Upper lobe of left lung (tissue), 6 donors: ENCODE measurements at regions not wholly inside any gene's neighbourhood (a gene's known extent, or its start where the extent isn't known, plus 50 kb on each side); places are given as distances from the start of the nearest gene placed in this dataset.

Experiments used
- ATAC-seq, 2 donors: fragments of 200-7000 bp; cut with Tn5 transposase; one replicate each; pipeline ENCODE4 v1.9.1; 2022; ENCODE audit warnings: mild to moderate bottlenecking in 2 of 2, moderate library complexity in 2 of 2; ENCODE audit not compliant: low FRiP score in 2 of 2
- DNase-seq, 2 donors: peaks; one replicate each; pipeline ENCODE4 v3.0.0-alpha.2; 2019 to 2020
- H3K27ac ChIP-seq, 4 donors: fragments of 200-600 bp; sonication (generic); one replicate each; pipeline ENCODE4 v1.5.1; 2016 to 2019
- H3K27me3 ChIP-seq, 4 donors: fragments of 200-600 bp; sonication (generic); one replicate each; pipeline ENCODE4 v1.5.1; 2017 to 2019
- H3K36me3 ChIP-seq, 4 donors: fragments of 200-600 bp; sonication (generic); one replicate each; pipeline ENCODE4 v1.5.1; 2016 to 2019
- H3K4me1 ChIP-seq, 4 donors: fragments of 200-600 bp; sonication (generic); one replicate each; pipeline ENCODE4 v1.5.1; 2018 to 2019
- H3K4me3 ChIP-seq, 4 donors: fragments of 200-600 bp; sonication (generic); one replicate each; pipeline ENCODE4 v1.5.1; 2017 to 2019; ENCODE audit warnings: mild to moderate bottlenecking in 2 of 4, moderate library complexity in 1 of 4
- H3K9me3 ChIP-seq, 4 donors: fragments of 200-600 bp; sonication (generic); one replicate each; pipeline ENCODE4 v1.5.1; 2018 to 2019
- EP300 ChIP-seq, 4 donors: sonication (generic); formaldehyde crosslinking; IDR thresholded peaks; one replicate each; pipeline ENCODE4 v1.5.1; 2017; ENCODE audit warnings: antibody characterized with exemption in 4 of 4, control low read depth in 2 of 4
- POLR2A ChIP-seq, 4 donors: fragments of 450-650 bp; IDR thresholded peaks; one replicate each; pipeline ENCODE4 v1.5.1; 2016 to 2017; ENCODE audit warnings: antibody characterized with exemption in 4 of 4, mild to moderate bottlenecking in 2 of 4
- POLR2AphosphoS5 ChIP-seq, 2 donors: sonication (generic); formaldehyde crosslinking; IDR thresholded peaks; one replicate each; pipeline ENCODE4 v1.5.1; 2017; ENCODE audit warnings: antibody characterized with exemption in 2 of 2
- WGBS, 2 donors: methylation state at CpG; one replicate each; pipeline ENCODE4 v1.1.5; 2017 to 2018; 5-methylcytosine and 5-hydroxymethylcytosine counted together
- TF ChIP-seq, protein P1 (sequence below), 6 experiments: fragments of 450-650 bp in 4 of 6; fragments of 200-600 bp in 2 of 6; sonication (generic) in 2 of 6; IDR thresholded peaks; one replicate each; pipeline ENCODE4 v1.5.1; 2016 to 2019; ENCODE audit warnings: antibody characterized with exemption in 6 of 6
- donor health status: DM: no; HTN: no; CAD: no; lungs with moderate emphysema.
- donor health status: DM: no; HTN: yes; CAD: no; lungs with severe emphysema.

DNA sequence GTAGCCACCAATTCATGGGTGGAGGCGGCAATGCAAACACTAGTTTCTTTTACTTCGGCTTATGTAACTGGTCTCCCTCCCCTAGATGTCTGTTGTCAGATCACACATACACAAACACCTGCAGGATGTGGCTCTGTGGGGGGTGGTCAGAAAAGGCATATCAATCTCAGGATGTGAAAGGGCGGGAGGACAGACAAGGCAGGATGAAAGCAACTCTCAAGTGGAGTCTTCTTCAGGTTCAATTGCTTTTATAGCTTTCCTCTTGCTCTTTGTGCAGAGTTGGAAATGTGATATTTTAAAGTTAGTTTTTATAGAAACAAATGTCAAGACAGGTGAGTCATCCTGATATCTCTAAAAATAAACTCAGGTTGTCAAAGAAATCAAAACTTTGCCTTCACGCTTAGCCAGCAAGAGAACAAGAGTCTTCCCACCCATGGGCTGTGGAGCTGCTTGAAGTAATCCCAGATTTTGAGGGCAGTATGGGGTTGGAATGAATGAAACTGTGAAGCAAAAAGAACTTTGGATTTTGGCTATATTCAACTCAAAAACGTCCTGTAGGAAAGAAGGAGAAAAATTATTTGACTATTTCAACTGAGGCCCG lies 423.4 kb downstream of the GUCY1A2 start:
- Histone ChIP-seq H3K27me3 (no peaks in the 10 kb centered on the region), H3K4me1 (no peaks in the 10 kb centered on the region), H3K9me3 (no peaks in the 10 kb centered on the region), H3K4me3 (no peak overlapping the region), H3K36me3 (no peaks in the 10 kb centered on the region), H3K27ac (no peak overlapping the region)
- 73 to 79% methylated on average over 6 of the region's 6 CpGs for WGBS, 2 donors
- ATAC-seq (no peak), DNase-seq (no peak)
- TF ChIP-seq POLR2A (IDR thresholded peaks at IDR 0.05) (no peak), POLR2AphosphoS5 (IDR thresholded peaks at IDR 0.05) (no peak), EP300 (IDR thresholded peaks at IDR 0.05) (no peak)
- TF ChIP-seq, protein P1, sequence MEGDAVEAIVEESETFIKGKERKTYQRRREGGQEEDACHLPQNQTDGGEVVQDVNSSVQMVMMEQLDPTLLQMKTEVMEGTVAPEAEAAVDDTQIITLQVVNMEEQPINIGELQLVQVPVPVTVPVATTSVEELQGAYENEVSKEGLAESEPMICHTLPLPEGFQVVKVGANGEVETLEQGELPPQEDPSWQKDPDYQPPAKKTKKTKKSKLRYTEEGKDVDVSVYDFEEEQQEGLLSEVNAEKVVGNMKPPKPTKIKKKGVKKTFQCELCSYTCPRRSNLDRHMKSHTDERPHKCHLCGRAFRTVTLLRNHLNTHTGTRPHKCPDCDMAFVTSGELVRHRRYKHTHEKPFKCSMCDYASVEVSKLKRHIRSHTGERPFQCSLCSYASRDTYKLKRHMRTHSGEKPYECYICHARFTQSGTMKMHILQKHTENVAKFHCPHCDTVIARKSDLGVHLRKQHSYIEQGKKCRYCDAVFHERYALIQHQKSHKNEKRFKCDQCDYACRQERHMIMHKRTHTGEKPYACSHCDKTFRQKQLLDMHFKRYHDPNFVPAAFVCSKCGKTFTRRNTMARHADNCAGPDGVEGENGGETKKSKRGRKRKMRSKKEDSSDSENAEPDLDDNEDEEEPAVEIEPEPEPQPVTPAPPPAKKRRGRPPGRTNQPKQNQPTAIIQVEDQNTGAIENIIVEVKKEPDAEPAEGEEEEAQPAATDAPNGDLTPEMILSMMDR (IDR thresholded peaks at IDR 0.05): no peak

DNA sequence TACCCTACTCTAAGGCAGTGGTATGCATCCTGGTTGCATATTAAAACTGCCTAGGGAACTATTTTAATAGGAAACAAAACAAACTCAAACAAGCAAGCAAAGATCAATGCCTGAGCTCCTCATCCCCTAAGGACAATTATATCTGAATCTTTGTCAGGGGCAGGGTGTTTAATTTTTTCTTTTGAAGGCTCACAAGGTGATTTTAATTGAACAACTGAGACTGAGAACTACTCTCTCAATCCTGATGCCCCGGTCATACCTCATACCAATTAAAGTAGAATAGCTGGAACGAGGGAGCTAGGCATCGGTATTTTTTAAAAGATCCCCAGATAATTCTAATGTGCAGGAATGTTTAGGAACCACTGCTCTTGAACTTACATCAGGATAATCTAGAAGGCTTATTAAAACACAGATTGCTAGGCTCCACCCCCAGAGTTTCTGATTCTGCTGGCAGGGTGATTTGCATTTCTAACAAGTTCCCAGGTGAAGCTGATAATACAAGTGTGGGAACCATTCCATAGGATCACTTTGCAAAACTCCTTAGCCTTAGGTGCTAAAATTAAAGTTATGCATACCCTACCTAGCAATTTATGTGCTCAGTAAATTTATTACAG lies 416.5 kb downstream of the GUCY1A2 start:
- Histone ChIP-seq H3K27me3 (no peaks in the 10 kb centered on the region), H3K9me3 (no peaks in the 10 kb centered on the region), H3K36me3 (no peaks in the 10 kb centered on the region), H3K4me1 (no peaks in the 10 kb centered on the region), H3K27ac (no peak overlapping the region), H3K4me3 (no peak overlapping the region)
- 82 to 90% methylated on average over 3 of the region's 3 CpGs for WGBS, 2 donors
- DNase-seq: no peak
- TF ChIP-seq, protein P1 (IDR thresholded peaks at IDR 0.05): no peak
- no peak for TF ChIP-seq EP300 (IDR thresholded peaks at IDR 0.05)
- no peak for TF ChIP-seq POLR2AphosphoS5 (IDR thresholded peaks at IDR 0.05)
- TF ChIP-seq POLR2A (IDR thresholded peaks at IDR 0.05): no peak
- ATAC-seq: no peak

DNA sequence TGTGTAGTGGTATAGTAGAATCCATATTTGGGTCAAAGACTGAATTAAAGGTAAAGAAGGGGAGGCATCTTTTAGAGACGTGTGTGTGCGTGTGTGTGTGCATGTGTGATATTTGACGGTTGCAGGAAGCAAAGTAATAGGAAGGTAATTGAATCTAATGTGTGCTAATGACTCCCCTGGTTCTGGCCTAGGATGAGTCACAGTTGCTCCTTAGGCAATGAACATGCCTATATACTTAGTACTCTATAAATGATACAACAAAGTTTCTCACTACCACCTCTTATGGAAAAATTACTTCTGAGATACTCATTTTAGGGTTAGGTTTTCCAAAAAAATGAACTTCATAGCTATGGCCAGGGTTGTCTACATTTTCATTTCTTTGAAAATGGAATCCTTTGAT lies 409.6 kb downstream of the GUCY1A2 start:
- no peak overlapping the region for H3K4me3 ChIP-seq
- no peaks in the 10 kb centered on the region for H3K27me3 ChIP-seq
- ATAC-seq (no peak), DNase-seq (no peak)
- WGBS, 2 donors: 89 to 92% methylated on average over 3 of the region's 3 CpGs
- H3K9me3 ChIP-seq: no peaks in the 10 kb centered on the region
- H3K27ac ChIP-seq: no peak overlapping the region
- H3K4me1 ChIP-seq: no peaks in the 10 kb centered on the region
- TF ChIP-seq, protein P1 (IDR thresholded peaks at IDR 0.05): no peak
- TF ChIP-seq POLR2AphosphoS5 (IDR thresholded peaks at IDR 0.05): no peak
- TF ChIP-seq POLR2A (IDR thresholded peaks at IDR 0.05): no peak
- TF ChIP-seq EP300 (IDR thresholded peaks at IDR 0.05): no peak
- no peaks in the 10 kb centered on the region for H3K36me3 ChIP-seq

DNA sequence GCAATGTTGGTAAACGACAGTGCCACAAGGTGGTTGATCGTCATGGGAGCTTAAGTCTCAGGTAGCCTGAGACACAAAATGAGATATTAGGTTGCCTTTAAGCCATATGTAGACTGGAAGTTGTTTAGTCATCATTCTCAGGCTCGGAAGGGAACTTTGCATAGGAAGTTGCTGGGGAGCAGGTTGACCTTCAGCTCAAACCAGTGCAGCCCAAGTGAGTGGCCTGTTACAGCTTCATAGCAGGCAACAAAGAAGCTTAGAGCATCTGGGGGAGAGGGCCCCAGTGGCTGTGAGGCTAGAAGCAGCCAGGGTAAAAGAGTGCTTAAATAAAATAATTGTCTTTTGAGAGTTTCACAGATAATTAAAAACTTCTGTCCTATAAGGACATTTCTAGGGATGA lies 404.0 kb downstream of the GUCY1A2 start:
- 74 to 77% methylated on average over 3 of the region's 3 CpGs for WGBS, 2 donors
- H3K27me3 ChIP-seq: no peaks in the 10 kb centered on the region
- no peaks in the 10 kb centered on the region for H3K4me1 ChIP-seq
- DNase-seq (no peak), ATAC-seq (no peak)
- no peak overlapping the region for H3K27ac ChIP-seq
- no peak overlapping the region for H3K4me3 ChIP-seq
- TF ChIP-seq POLR2A (IDR thresholded peaks at IDR 0.05) (no peak), EP300 (IDR thresholded peaks at IDR 0.05) (no peak), POLR2AphosphoS5 (IDR thresholded peaks at IDR 0.05) (no peak)
- TF ChIP-seq, protein P1 (IDR thresholded peaks at IDR 0.05): no peak
- no peaks in the 10 kb centered on the region for H3K9me3 ChIP-seq
- no peaks in the 10 kb centered on the region for H3K36me3 ChIP-seq
